KMS-11 (cell line): ENCODE measurements at regions not wholly inside any gene's neighbourhood (a gene's known extent, or its start where the extent isn't known, plus 50 kb on each side); places are given as distances from the start of the nearest gene placed in this dataset.

Experiments used
- H2AFZ ChIP-seq: fragments of 200-600 bp; sonication (generic); 2 replicates; pipeline ENCODE4 v1.6.1; 2016; ENCODE audit warnings: antibody characterized with exemption, mixed run types, low read depth
- H3K27ac ChIP-seq: fragments of 200-600 bp; sonication (generic); 2 replicates; pipeline ENCODE4 v1.6.1; 2016; ENCODE audit warnings: mild to moderate bottlenecking, mixed run types
- H3K27me3 ChIP-seq: fragments of 200-600 bp; sonication (generic); 2 replicates; pipeline ENCODE4 v1.6.1; 2017; ENCODE audit warnings: mild to moderate bottlenecking, low read depth, mixed run types, moderate library complexity; ENCODE audit not compliant: insufficient read depth
- H3K36me3 ChIP-seq: fragments of 200-600 bp; sonication (generic); 2 replicates; pipeline ENCODE4 v1.6.1; 2017; ENCODE audit warnings: mild to moderate bottlenecking, mixed run types; ENCODE audit not compliant: insufficient read depth
- H3K4me1 ChIP-seq: fragments of 200-600 bp; sonication (generic); 2 replicates; pipeline ENCODE4 v1.6.1; 2016; ENCODE audit warnings: mild to moderate bottlenecking, low read depth, mixed run types; ENCODE audit not compliant: poor library complexity, severe bottlenecking
- H3K4me2 ChIP-seq: fragments of 200-600 bp; sonication (generic); 2 replicates; pipeline ENCODE4 v1.7.0; 2016; ENCODE audit warnings: mild to moderate bottlenecking, mixed run types
- H3K4me3 ChIP-seq: fragments of 200-600 bp; sonication (generic); IDR thresholded peaks from 2 replicates; pipeline ENCODE4 v1.6.1; 2017; ENCODE audit warnings: low read depth, low read length, mixed read lengths; ENCODE audit not compliant: insufficient read depth
- H3K79me2 ChIP-seq: fragments of 200-600 bp; sonication (generic); 2 replicates; pipeline ENCODE4 v1.6.1; 2016; ENCODE audit warnings: low read depth, mixed run types; ENCODE audit not compliant: insufficient read depth
- H3K9ac ChIP-seq: fragments of 200-600 bp; sonication (generic); 2 replicates; pipeline ENCODE4 v1.6.1; 2016; ENCODE audit warnings: mild to moderate bottlenecking, mixed run types
- H4K20me1 ChIP-seq: fragments of 200-600 bp; sonication (generic); 2 replicates; pipeline ENCODE4 v1.6.1; 2016; ENCODE audit warnings: mild to moderate bottlenecking, mixed run types; ENCODE audit not compliant: insufficient read depth
- TF ChIP-seq, protein P1 (sequence below): fragments of 200-600 bp; sonication (generic); conservative IDR thresholded peaks from 2 replicates; pipeline ENCODE4 v1.6.1; 2017; ENCODE audit warnings: low read depth, mild to moderate bottlenecking, antibody characterized with exemption, low read length, moderate library complexity, mixed read lengths

DNA sequence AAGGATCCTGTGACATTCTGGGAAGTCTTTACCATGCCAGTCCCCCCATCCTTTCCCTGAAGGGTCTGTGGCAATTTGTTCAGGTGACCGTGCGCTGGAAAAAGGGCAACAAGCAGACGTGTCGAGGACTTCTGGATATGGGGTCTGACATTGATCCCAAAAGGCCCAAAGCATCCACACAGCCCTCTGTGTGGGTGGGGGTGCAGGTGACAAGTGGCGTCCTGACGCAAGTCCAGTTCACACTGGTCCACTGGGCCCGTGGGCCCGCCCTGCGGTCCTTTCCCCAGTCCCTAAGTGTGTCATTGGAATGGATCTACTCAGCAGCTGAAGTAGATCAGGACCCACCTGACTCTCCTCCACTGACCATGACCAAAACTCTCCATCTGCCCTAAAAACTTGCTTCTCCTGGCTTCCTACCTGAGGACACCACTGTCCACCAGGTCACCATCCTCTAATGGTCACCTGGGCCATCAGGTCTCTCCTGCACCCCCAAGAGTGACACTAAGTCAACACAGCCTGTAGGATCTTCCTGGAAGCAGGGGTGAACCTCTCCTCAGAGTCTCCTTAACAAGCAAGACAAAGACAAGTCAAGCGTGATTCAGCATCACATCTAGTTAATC is 85.6 kb upstream of the SLC66A3 start:
- H2AFZ ChIP-seq: no peak overlapping the region
- no peak overlapping the region for H3K27ac ChIP-seq

GRCh38 chr2:11071211-11071610 is 84.1 kb upstream of the SLC66A3 start:
- no peaks in the 10 kb centered on the region for H3K36me3 ChIP-seq
- TF ChIP-seq, protein P1, sequence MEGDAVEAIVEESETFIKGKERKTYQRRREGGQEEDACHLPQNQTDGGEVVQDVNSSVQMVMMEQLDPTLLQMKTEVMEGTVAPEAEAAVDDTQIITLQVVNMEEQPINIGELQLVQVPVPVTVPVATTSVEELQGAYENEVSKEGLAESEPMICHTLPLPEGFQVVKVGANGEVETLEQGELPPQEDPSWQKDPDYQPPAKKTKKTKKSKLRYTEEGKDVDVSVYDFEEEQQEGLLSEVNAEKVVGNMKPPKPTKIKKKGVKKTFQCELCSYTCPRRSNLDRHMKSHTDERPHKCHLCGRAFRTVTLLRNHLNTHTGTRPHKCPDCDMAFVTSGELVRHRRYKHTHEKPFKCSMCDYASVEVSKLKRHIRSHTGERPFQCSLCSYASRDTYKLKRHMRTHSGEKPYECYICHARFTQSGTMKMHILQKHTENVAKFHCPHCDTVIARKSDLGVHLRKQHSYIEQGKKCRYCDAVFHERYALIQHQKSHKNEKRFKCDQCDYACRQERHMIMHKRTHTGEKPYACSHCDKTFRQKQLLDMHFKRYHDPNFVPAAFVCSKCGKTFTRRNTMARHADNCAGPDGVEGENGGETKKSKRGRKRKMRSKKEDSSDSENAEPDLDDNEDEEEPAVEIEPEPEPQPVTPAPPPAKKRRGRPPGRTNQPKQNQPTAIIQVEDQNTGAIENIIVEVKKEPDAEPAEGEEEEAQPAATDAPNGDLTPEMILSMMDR: no peak
- H3K4me2 ChIP-seq: no peak overlapping the region
- no peak overlapping the region for H3K9ac ChIP-seq
- no peak overlapping the region for H3K27ac ChIP-seq
- H4K20me1 ChIP-seq: no peaks in the 10 kb centered on the region
- no peaks in the 10 kb centered on the region for H3K79me2 ChIP-seq
- no peaks in the 10 kb centered on the region for H3K27me3 ChIP-seq
- H2AFZ ChIP-seq: no peak overlapping the region
- H3K4me3 ChIP-seq: no peak overlapping the region
- H3K4me1 ChIP-seq: no peaks in the 10 kb centered on the region

More for the DNA sequence above, 85.6 kb upstream of the SLC66A3 start:
- Histone ChIP-seq H3K27me3 (no peaks in the 10 kb centered on the region), H3K4me1 (no peaks in the 10 kb centered on the region), H3K36me3 (no peaks in the 10 kb centered on the region), H3K9ac (no peak overlapping the region), H3K79me2 (no peaks in the 10 kb centered on the region), H3K4me2 (no peak overlapping the region), H3K4me3 (no peak overlapping the region), H4K20me1 (no peaks in the 10 kb centered on the region)
- TF ChIP-seq, protein P1: no peak

GRCh38 chr2:11071939-11072338 is 83.3 kb upstream of the SLC66A3 start:
- H4K20me1 ChIP-seq: no peaks in the 10 kb centered on the region
- H3K27me3 ChIP-seq: no peaks in the 10 kb centered on the region
- no peaks in the 10 kb centered on the region for H3K4me1 ChIP-seq
- H3K79me2 ChIP-seq: no peaks in the 10 kb centered on the region
- H3K9ac ChIP-seq: no peak overlapping the region
- H3K4me3 ChIP-seq: no peak overlapping the region
- H3K27ac ChIP-seq: no peak overlapping the region
- TF ChIP-seq, protein P1: no peak
- H2AFZ ChIP-seq: no peak overlapping the region
- H3K4me2 ChIP-seq: no peak overlapping the region
- H3K36me3 ChIP-seq: no peaks in the 10 kb centered on the region

- H4K20me1 ChIP-seq: no peaks in the 10 kb centered on the region
- H3K79me2 ChIP-seq: no peaks in the 10 kb centered on the region
- H3K4me1 ChIP-seq: no peaks in the 10 kb centered on the region
- no peaks in the 10 kb centered on the region for H3K36me3 ChIP-seq
- no peak overlapping the region for H3K9ac ChIP-seq
- no peak overlapping the region for H3K4me2 ChIP-seq
- TF ChIP-seq, protein P1: no peak
- H3K27ac ChIP-seq: no peak overlapping the region
- no peaks in the 10 kb centered on the region for H3K27me3 ChIP-seq
- H3K4me3 ChIP-seq: no peak overlapping the region
- H2AFZ ChIP-seq: no peak overlapping the region
Measured at GRCh38 chr2:11072550-11072949, 82.7 kb upstream of the SLC66A3 start.
